ENCODE measurements at regions not wholly inside any gene's neighbourhood (a gene's known extent, or its start where the extent isn't known, plus 50 kb on each side); places are given as distances from the start of the nearest gene placed in this dataset.

DNA sequence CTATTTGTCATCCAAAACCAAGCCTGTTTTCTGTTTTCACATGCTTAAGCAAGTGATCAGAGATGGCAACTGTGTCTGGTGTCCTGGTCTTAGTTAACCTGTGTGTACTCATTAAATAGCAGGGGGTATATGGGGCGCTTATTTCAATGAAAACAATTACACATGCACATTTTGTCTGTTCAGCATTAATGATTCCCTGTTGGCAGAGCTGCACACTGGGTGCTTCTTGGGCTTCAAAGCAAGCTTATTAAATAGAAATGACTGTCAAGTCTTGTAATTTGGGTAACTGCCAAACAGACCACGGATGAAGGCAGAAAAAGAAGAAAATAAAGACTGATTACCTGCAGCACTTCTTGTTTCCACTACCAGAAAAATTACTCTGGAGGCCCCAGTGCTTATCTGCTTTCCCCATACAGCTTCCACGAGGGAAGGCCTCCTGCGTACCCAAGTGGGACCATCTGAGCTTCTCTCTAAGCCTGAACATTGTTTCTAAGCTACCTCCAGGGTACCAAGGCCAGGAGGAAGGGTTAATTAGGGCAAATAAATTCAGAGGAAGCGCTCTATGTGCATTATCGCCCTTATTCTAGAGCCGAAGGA, 107.2 kb upstream of the TBL1X start:
- Histone ChIP-seq H3K4me3 (replicated peaks; ENCODE audit: insufficient read depth, low read length) (no peak overlapping the region), H3K27ac (replicated peaks) (no peak overlapping the region), H3K27me3 (ENCODE audit: insufficient read depth, poor library complexity, severe bottlenecking) (no peaks in the 10 kb centered on the region)
- DNase-seq (ENCODE audit: low read depth in 1 of 2, low spot score in 1 of 2) = no peak
- TF ChIP-seq, protein P1, sequence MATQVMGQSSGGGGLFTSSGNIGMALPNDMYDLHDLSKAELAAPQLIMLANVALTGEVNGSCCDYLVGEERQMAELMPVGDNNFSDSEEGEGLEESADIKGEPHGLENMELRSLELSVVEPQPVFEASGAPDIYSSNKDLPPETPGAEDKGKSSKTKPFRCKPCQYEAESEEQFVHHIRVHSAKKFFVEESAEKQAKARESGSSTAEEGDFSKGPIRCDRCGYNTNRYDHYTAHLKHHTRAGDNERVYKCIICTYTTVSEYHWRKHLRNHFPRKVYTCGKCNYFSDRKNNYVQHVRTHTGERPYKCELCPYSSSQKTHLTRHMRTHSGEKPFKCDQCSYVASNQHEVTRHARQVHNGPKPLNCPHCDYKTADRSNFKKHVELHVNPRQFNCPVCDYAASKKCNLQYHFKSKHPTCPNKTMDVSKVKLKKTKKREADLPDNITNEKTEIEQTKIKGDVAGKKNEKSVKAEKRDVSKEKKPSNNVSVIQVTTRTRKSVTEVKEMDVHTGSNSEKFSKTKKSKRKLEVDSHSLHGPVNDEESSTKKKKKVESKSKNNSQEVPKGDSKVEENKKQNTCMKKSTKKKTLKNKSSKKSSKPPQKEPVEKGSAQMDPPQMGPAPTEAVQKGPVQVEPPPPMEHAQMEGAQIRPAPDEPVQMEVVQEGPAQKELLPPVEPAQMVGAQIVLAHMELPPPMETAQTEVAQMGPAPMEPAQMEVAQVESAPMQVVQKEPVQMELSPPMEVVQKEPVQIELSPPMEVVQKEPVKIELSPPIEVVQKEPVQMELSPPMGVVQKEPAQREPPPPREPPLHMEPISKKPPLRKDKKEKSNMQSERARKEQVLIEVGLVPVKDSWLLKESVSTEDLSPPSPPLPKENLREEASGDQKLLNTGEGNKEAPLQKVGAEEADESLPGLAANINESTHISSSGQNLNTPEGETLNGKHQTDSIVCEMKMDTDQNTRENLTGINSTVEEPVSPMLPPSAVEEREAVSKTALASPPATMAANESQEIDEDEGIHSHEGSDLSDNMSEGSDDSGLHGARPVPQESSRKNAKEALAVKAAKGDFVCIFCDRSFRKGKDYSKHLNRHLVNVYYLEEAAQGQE (IDR thresholded peaks at IDR 0.05; ENCODE audit: insufficient replicate concordance, low read depth) = no peak

DNA sequence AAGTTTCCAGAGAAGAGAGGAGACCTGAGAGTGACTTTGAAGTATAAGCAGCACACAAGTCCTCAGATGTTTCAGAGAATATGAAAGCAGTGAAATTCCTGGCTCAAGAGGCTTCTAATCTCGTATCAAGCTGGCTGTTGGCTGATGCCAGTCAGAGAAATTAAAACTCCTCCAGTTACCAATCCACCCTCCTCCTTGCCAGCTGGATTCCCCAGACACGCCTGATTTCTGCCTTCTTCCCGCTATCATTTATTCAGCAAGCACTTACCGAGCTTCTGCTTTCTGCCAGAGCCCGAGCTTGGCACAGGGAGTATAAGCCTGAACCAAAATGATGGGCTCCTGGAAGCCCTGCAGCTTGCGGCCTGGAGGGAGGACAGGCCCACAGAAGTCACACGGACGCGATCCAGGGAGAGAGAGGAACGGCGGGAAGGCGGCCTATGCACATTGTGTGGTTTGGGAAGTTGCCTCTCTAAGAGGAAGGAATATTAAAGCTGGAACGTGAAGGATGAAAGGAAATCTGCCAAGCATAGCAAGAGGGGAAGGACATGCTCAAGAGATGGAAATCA, 102.4 kb upstream of the TBL1X start:
- TF ChIP-seq, protein P2, sequence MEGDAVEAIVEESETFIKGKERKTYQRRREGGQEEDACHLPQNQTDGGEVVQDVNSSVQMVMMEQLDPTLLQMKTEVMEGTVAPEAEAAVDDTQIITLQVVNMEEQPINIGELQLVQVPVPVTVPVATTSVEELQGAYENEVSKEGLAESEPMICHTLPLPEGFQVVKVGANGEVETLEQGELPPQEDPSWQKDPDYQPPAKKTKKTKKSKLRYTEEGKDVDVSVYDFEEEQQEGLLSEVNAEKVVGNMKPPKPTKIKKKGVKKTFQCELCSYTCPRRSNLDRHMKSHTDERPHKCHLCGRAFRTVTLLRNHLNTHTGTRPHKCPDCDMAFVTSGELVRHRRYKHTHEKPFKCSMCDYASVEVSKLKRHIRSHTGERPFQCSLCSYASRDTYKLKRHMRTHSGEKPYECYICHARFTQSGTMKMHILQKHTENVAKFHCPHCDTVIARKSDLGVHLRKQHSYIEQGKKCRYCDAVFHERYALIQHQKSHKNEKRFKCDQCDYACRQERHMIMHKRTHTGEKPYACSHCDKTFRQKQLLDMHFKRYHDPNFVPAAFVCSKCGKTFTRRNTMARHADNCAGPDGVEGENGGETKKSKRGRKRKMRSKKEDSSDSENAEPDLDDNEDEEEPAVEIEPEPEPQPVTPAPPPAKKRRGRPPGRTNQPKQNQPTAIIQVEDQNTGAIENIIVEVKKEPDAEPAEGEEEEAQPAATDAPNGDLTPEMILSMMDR (IDR thresholded peaks at IDR 0.05; ENCODE audit: insufficient read depth, low read length) = no peak
- TF ChIP-seq, protein P1 (IDR thresholded peaks at IDR 0.05; ENCODE audit: insufficient replicate concordance, low read depth) = no peak
- TF ChIP-seq GABPA (IDR thresholded peaks at IDR 0.05; ENCODE audit: low read depth) (no peak), SPI1 (IDR thresholded peaks at IDR 0.05; ENCODE audit: borderline replicate concordance, low read depth) (no peak), POLR2AphosphoS5 (IDR thresholded peaks at IDR 0.05; ENCODE audit: low read depth) (no peak)

DNA sequence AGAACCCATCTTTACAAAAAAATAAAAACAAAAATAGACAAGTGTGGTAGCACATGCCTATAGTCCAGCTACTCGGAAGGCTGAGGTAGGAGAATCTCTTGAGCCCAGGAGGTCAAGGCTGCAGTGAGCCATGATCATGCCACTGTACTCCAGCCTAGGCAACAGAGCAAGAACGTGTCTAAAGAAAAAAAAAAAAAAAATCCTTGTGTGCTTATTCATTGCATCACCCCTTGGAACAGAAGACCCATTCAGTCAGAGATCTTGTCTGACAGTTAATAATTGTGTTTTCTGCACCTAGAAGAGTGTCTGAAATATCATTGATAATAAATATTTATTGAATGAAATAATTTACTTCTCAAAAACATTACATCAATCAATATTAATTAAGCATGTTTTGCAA, 97.4 kb upstream of the TBL1X start:
- Histone ChIP-seq H3K27me3 (ENCODE audit: insufficient read depth, poor library complexity, severe bottlenecking) (no peaks in the 10 kb centered on the region), H3K27ac (replicated peaks) (no peak overlapping the region), H3K4me3 (replicated peaks; ENCODE audit: insufficient read depth, low read length) (no peak overlapping the region)
- TF ChIP-seq POLR2AphosphoS5 (IDR thresholded peaks at IDR 0.05; ENCODE audit: low read depth) = no peak
- no peak for TF ChIP-seq SPI1 (IDR thresholded peaks at IDR 0.05; ENCODE audit: borderline replicate concordance, low read depth)
- no peak for DNase-seq (ENCODE audit: low read depth in 1 of 2, low spot score in 1 of 2)

More for the DNA sequence above, 102.4 kb upstream of the TBL1X start:
- H3K27me3 ChIP-seq (ENCODE audit: insufficient read depth, poor library complexity, severe bottlenecking) = no peaks in the 10 kb centered on the region
- H3K27ac ChIP-seq (replicated peaks) = no peak overlapping the region
- H3K4me3 ChIP-seq (replicated peaks; ENCODE audit: insufficient read depth, low read length) = no peak overlapping the region
- no peak for DNase-seq (ENCODE audit: low read depth in 1 of 2, low spot score in 1 of 2)

DNA sequence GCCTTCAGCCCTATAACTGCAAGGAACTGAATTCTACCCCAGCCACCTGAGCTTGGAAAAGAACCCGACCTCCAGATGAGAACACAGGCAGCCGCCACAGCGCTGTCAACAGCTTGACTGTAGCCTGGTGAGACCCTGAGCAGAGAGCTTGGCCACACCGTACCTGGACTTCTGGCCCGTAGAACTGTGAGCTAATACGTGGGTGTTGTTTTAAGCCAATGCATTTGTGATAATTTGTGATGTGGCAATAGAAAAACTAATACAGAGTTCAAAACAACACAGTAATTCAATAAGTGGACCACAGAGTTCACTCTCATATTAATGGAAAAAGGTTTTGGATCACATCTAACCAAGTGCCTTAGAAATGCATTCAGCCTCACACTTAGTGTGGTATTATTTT, 96.6 kb upstream of the TBL1X start:
- no peak for DNase-seq (ENCODE audit: low read depth in 1 of 2, low spot score in 1 of 2)
- Histone ChIP-seq H3K27me3 (ENCODE audit: insufficient read depth, poor library complexity, severe bottlenecking) (no peaks in the 10 kb centered on the region), H3K27ac (replicated peaks) (no peak overlapping the region), H3K4me3 (replicated peaks; ENCODE audit: insufficient read depth, low read length) (no peak overlapping the region)
- TF ChIP-seq, protein P1 (IDR thresholded peaks at IDR 0.05; ENCODE audit: insufficient replicate concordance, low read depth) = no peak
- TF ChIP-seq, protein P2 (IDR thresholded peaks at IDR 0.05; ENCODE audit: insufficient read depth, low read length) = no peak
- TF ChIP-seq GABPA (IDR thresholded peaks at IDR 0.05; ENCODE audit: low read depth) (no peak), POLR2AphosphoS5 (IDR thresholded peaks at IDR 0.05; ENCODE audit: low read depth) (no peak), SPI1 (IDR thresholded peaks at IDR 0.05; ENCODE audit: borderline replicate concordance, low read depth) (no peak)
